Body of pancreas (tissue), 4 donors: ENCODE measurements at regions not wholly inside any gene's neighbourhood (a gene's known extent, or its start where the extent isn't known, plus 50 kb on each side); places are given as distances from the start of the nearest gene placed in this dataset.
A peak's percentile ranks its signal among the peaks of the same experiment; 100 is the strongest.

Experiments
- ATAC-seq: fragments of 150-250 bp; one replicate; pipeline ENCODE4 v1.9.1; 2016
- DNase-seq, 4 donors: peaks; one replicate each; pipeline ENCODE4 v3.0.0-alpha.2; 2019
- H3K27ac ChIP-seq, 4 donors: fragments of 200-600 bp; sonication (generic); 1 replicate in 3 of 4; 2 replicates in 1 of 4; pipeline versions ENCODE4 v1.5.1 to v1.6.1; 2016 to 2019; ENCODE audit warnings: mild to moderate bottlenecking in 1 of 4, mixed read lengths in 1 of 4, moderate library complexity in 1 of 4
- H3K27me3 ChIP-seq, 2 donors: fragments of 200-600 bp; sonication (generic); one replicate each; pipeline ENCODE4 v1.6.0; 2016; ENCODE audit warnings: mild to moderate bottlenecking in 1 of 2
- H3K36me3 ChIP-seq, 2 donors: fragments of 200-600 bp; sonication (generic); replicated peaks in 1 of 2; 2 replicates each; pipeline ENCODE4 v1.5.1; 2016; ENCODE audit warnings: low read depth in 2 of 2; ENCODE audit not compliant: insufficient read depth in 1 of 2
- H3K4me1 ChIP-seq: fragments of 200-600 bp; sonication (generic); one replicate; pipeline ENCODE4 v1.6.0; 2016
- H3K4me3 ChIP-seq, 2 donors: fragments of 200-600 bp; sonication (generic); 1 replicate in 1 of 2; 2 replicates in 1 of 2; pipeline ENCODE4 v1.5.1; 2016 to 2019
- H3K9me3 ChIP-seq, 3 donors: fragments of 200-600 bp; sonication (generic); 1 replicate in 2 of 3; 2 replicates in 1 of 3; pipeline ENCODE4 v1.5.1; 2016
- CTCF ChIP-seq, 7 experiments: fragments of 450-650 bp in 4 of 7; fragments of 200-600 bp in 3 of 7; sonication (generic) in 3 of 7; IDR thresholded peaks; one replicate each; pipeline ENCODE4 v1.5.1; 2016 to 2019; ENCODE audit warnings: antibody characterized with exemption in 7 of 7
- POLR2A ChIP-seq, 3 donors: fragments of 450-650 bp; IDR thresholded peaks; one replicate each; pipeline ENCODE4 v1.6.1; 2016; ENCODE audit warnings: antibody characterized with exemption in 3 of 3, mild to moderate bottlenecking in 2 of 3
- WGBS, 2 donors: methylation state at CpG; one replicate each; pipeline ENCODE4 v1.1.5; 2017; 5-methylcytosine and 5-hydroxymethylcytosine counted together
- intact Hi-C: fragments of 100-400 bp; cut with DNase I; formaldehyde crosslinking; loops from one replicate; pipeline ENCODE4 v1.15.1; 2023

GRCh38 chr6:153790876-153791473 lies 248.1 kb upstream of the OPRM1 start:
- H3K4me1 ChIP-seq: no peaks in the 10 kb centered on the region

GRCh38 chr6:153790048-153790447 lies 249.0 kb upstream of the OPRM1 start:
- intact Hi-C loops: no loop called here
- no peak overlapping the region for H3K4me3 ChIP-seq
- ATAC-seq: peak; percentile 21
- H3K4me1 ChIP-seq: no peaks in the 10 kb centered on the region
- TF ChIP-seq CTCF (IDR thresholded peaks at IDR 0.05): no peak
- no peak for TF ChIP-seq POLR2A (IDR thresholded peaks at IDR 0.05)
- peak in 2 of 4 donors; percentile 11 to 18 for DNase-seq
- H3K36me3 ChIP-seq: no peaks in the 10 kb centered on the region
- H3K27me3 ChIP-seq: no peaks in the 10 kb centered on the region
- no peaks in the 10 kb centered on the region for H3K9me3 ChIP-seq
- 61 to 68% methylated on average over 6 to 7 of the region's 7 CpGs for WGBS, 2 donors
- H3K27ac ChIP-seq: no peak overlapping the region

More at GRCh38 chr6:153790876-153791473, 248.1 kb upstream of the OPRM1 start:
- 63 to 73% methylated on average over 1 of the region's 1 CpG for WGBS, 2 donors
- no peaks in the 10 kb centered on the region for H3K9me3 ChIP-seq
- intact Hi-C loops: no loop called here
- DNase-seq (peak in 1 of 4 donors; percentile 15), ATAC-seq (no peak)
- H3K36me3 ChIP-seq: no peaks in the 10 kb centered on the region
- H3K4me3 ChIP-seq: no peak overlapping the region
- H3K27me3 ChIP-seq: no peaks in the 10 kb centered on the region
- TF ChIP-seq CTCF (IDR thresholded peaks at IDR 0.05): no peak
- TF ChIP-seq POLR2A (IDR thresholded peaks at IDR 0.05): no peak
- H3K27ac ChIP-seq: no peak overlapping the region

GRCh38 chr6:153787341-153787606 lies 251.8 kb upstream of the OPRM1 start:
- no peaks in the 10 kb centered on the region for H3K9me3 ChIP-seq
- 93% methylated on average over 1 of the region's 1 CpG; no CpG with 5 or more reads in 1 of the 2 donors for WGBS, 2 donors
- ATAC-seq (no peak), DNase-seq (peak in 1 of 4 donors; percentile 10)
- H3K4me3 ChIP-seq: no peak overlapping the region
- H3K27me3 ChIP-seq: no peaks in the 10 kb centered on the region
- intact Hi-C loops: no loop called here
- TF ChIP-seq POLR2A (IDR thresholded peaks at IDR 0.05): no peak
- TF ChIP-seq CTCF (IDR thresholded peaks at IDR 0.05): no peak
- H3K36me3 ChIP-seq: no peaks in the 10 kb centered on the region
- H3K27ac ChIP-seq: no peak overlapping the region
- no peaks in the 10 kb centered on the region for H3K4me1 ChIP-seq

- H3K9me3 ChIP-seq: no peaks in the 10 kb centered on the region
- DNase-seq: no peak
- H3K4me1 ChIP-seq: no peaks in the 10 kb centered on the region
- no peak overlapping the region for H3K4me3 ChIP-seq
- no peak overlapping the region for H3K27ac ChIP-seq
- no peak for TF ChIP-seq CTCF (IDR thresholded peaks at IDR 0.05)
- WGBS, 2 donors: 73 to 86% methylated on average over 1 of the region's 1 CpG
- no peak for ATAC-seq
- intact Hi-C loops: no loop called here
- H3K27me3 ChIP-seq: no peaks in the 10 kb centered on the region
- no peaks in the 10 kb centered on the region for H3K36me3 ChIP-seq
Observed at GRCh38 chr6:153781306-153781705, 257.7 kb upstream of the OPRM1 start.

GRCh38 chr6:153780011-153780410 lies 259.0 kb upstream of the OPRM1 start:
- 75 to 80% methylated on average over 1 of the region's 1 CpG for WGBS, 2 donors
- no peak overlapping the region for H3K4me3 ChIP-seq
- DNase-seq (no peak), ATAC-seq (no peak)
- no peaks in the 10 kb centered on the region for H3K27me3 ChIP-seq
- H3K27ac ChIP-seq: no peak overlapping the region
- H3K36me3 ChIP-seq: no peaks in the 10 kb centered on the region
- TF ChIP-seq CTCF (IDR thresholded peaks at IDR 0.05): no peak
- TF ChIP-seq POLR2A (IDR thresholded peaks at IDR 0.05): no peak
- intact Hi-C loops: no loop called here
- H3K9me3 ChIP-seq: no peaks in the 10 kb centered on the region
- no peaks in the 10 kb centered on the region for H3K4me1 ChIP-seq
